Suppressor macrophage treated with lipopolysaccharide for 4 hours (primary cell): ENCODE measurements at regions not wholly inside any gene's neighbourhood (a gene's known extent, or its start where the extent isn't known, plus 50 kb on each side); places are given as distances from the start of the nearest gene placed in this dataset.

Experiments
- DNase-seq: peaks from one replicate; pipeline ENCODE4 v3.0.0-alpha.2; 2020

DNA sequence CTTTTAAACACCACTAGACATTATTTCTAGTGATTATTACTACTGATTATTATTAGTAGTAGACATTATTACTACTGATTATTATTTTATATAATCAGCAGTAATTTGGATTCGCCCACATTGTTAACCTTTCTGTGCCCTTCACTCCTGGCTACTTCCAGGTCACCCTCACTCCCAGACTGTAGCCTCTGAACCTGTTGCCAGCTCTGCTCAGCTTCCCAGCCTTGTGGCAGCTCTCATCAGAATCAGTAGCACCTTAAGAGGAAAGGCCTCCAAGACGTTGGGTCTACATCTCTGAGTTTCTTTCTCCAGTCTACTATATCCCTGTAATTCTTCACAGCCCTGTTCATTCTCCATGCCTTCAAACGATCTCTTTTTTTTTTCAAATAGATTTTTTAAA is 137.0 kb downstream of the KATNIP start:
- DNase-seq = no peak

DNA sequence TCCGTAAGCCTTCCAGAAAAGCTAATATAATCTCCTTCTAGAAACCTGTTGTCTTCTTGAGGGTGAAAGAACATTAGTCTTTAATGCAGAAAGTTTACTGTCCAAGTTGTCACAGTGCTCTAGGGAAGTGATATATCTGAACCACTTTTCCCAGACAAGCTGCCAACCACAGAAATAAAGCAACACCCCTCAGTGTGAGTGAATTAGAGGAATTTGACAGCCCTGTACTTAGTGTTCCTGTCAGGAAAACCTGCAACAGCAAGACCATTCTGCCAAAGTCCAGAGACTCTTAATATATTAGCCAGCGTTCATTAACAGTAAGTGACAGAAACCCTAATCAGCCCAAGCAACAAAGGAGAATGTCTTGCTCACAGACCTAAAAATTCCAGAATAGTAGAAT is 137.7 kb downstream of the KATNIP start:
- DNase-seq = no peak

DNA sequence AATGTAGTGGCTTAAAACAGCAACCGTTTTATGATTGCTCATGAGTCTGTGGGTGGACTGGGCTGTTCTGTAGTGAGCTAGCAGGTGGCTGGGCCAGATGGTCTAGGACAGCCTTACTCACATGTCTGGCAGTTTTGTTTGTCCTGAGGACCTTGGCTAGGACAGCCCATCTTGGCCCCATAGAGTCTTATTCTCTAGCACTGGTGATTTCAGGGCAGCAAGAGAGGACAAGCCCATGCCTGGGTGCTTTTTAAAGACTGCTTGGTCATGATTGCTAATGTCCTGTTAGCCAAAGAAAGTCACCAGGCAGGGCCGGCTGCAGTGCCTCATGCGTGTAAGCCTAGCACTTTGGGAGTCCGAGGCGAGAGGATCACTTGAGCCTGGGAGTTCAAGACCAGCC is 139.8 kb downstream of the KATNIP start:
- no peak for DNase-seq

DNA sequence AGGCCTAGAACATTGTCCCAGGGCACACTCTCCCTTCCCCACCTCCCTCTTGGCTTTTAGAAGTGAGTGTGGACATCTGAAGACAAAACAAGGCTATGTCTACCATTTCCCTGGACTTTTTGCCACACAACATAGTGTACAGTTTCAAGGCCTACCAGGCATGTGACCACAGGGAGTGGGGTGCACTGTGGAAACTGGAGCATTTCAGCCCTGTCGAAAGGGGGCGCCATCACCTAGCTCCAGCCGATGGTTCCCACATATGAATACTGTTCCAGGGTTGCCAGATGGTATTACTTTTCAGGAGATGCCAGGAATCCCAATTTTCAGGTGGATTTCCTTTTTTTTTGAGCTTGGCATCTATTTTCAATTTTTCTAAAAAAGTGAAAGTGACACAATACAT is 140.7 kb downstream of the KATNIP start:
- peak; percentile 43 for DNase-seq

DNA sequence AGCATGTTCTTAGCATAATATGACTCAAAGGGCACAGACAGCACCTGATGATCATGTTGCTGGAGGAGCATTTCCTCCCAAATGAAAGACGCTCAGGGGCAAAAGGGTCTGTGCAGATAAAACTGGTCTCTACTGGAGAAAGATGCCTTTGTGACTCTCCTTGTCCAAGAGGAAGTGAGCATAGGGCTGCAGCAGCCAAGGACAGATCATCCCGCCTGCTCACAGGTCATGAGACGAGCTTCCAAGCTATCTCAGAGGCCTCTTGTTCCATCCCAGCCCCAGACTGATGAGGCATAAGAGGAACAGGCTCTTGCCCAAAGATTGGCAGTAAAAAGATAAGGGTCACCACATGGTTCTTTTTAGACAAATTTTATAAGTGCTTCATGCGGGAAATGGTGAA is 141.8 kb downstream of the KATNIP start:
- peak; percentile 57 for DNase-seq

DNA sequence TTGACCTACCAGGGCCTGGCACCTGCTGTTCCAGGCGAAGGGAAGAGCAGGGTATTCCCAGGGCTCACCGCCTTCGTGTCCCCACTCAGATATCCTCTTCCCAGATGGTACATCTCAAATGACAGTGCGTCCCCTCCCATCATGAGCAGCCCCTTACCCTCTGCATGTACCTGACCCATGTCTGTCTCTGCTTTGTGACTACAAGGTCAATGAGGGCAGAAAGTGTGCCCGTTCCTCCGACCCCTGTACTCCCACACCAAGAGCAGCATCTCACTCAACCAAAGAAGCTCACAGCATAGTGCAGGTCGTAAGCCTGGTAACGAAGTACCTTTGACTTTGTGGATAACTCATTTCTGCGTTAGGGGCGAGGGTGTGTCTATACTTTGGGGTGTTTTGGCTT is 142.6 kb downstream of the KATNIP start:
- no peak for DNase-seq

DNA sequence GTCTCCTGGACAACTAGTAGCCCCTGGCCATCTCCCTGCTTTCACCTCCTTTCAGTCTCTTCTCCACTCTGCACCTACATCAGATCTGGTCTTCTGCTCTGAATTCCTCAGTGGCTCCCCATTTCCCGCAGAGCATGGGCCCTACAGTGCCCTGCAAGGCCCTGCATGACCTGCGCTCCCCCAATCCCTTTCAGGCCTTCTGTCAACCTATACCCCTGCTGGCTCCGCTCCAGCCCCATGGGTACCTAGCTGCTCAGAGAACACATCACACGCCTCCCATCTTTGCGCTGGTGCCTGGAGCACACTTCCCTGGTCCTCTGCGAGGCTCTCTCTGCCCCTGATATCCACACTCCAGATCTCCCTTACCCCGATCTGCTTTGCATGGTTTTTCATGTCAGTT is 145.2 kb downstream of the KATNIP start:
- DNase-seq = no peak

DNA sequence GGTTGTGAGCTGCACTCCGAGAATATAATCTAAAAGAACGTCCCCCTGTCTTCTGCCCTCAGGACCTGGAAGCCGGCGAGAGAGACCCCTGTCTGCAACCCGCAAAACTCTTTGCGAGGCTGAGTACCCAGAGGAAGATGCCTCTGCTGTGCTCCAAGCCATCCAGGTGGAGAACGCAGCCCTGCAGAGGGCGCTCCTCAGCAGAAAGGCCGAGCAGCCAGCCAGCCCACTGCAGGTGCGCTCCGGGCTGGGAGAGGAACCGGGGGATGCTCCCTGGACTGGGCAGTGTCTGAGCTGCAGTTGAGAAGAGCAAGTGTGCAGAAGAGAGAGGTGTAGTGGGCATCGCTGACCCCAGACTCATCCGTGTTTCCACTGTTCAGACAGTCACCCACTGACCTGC is 148.3 kb downstream of the KATNIP start:
- no peak for DNase-seq

DNA sequence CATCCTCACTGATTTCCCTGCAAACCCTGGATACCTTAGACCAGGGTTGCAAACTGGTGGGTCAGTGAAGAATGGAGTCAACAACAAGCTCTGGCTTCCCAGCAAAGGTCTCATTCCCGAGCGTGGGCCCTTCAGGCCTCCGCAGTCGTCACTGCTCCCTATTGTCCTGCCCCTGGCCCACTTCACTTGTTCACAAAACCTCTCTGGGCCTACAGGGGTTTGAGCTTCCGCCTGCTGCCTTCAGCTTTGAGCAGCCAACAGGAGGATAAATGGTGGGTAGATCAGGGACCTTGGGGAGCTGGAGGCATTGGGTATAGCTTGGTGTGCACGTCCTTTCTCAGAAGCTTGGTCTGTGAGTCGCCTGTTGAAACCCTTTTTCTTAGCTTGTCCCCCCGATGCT is 148.8 kb downstream of the KATNIP start:
- no peak for DNase-seq

DNA sequence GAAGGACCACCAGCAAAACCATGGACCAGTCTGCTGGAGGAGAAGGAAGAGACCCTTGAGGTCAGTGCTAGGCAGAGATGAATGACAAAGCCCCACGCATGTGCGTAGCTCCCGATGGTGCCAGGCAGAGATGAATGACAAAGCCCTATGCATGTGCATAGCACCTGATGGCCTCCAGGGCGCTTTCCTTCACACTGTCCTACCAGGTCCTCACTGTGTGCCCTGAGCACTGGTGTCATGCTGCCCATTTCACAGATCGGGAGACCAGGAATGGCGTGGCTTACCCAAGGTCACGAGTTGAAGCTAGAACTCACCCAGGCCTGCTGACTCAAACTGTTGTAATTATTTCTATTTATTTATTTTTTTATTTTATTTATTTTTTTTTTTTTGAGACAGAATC is 149.6 kb downstream of the KATNIP start:
- DNase-seq = no peak

DNA sequence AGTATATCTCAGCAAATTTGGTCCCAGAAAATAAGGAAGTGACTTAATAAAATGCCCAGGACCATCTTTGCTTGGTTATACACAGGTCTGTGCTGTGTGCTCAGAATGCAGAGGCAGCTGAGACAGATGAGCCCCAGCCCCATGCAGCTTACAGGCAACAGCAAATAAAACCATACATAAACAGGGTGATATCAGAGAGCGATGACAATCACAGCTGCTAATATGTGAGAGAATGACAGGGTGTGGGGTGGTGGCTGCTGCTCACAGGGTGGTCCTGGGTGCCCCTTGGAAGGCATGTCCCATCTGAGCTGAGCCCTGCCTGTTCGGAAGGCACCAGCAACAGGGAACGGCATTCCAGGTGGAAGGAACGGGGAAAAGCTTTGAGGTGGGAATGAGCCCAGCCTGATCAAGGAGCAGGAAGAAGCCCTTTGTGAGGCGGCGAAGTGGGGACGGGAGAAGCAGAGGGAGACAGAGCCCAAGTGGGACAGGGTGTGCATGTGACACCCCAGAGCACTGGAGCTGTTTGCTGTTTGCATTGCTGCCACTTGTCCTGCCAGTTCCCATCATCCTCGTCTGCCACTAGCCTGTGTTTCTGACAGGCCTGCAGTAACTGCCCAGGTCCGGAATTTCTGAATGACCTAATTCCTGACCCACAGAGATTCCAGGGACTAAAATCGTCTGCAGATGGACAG is 150.5 kb downstream of the KATNIP start:
- no peak for DNase-seq

DNA sequence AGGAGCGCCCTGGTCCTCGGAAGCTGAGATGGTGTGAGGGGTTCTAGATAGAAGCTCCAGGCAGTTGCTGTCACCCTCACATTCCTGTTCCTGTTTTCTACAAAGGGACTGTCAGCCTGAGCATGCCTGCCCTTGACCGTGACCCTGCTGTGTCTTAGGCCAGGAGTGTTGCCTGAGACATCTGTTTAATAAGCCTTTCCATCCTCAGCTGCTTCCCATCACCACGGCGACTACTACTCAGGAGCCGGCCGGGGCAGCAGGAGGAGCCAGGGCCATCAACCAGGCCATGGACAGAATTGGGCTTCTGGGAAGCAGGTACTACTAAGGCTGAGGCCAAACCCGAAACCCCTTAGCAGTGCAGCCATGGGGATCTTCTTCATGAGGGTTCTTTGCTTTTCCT is 151.4 kb downstream of the KATNIP start:
- DNase-seq = no peak

DNA sequence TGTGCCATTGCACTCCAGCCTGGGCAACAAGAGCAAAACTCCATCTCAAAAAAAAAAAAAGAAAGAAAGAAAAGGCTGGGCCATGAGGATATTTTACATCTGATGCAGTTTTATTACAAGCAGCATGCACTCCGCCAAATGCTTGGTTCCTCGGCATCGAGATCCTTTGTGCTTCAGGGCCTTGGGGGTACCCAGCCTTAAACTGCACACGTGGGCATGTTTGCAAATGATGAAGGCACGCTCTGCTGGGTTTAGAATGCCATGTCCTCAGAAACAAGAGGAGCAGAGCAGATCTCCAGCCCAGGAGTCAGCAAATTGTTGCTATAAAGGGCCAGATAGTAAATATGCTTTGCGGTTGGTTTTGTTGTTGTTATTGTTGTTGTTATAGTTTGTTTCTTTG is 153.2 kb downstream of the KATNIP start:
- DNase-seq = no peak

DNA sequence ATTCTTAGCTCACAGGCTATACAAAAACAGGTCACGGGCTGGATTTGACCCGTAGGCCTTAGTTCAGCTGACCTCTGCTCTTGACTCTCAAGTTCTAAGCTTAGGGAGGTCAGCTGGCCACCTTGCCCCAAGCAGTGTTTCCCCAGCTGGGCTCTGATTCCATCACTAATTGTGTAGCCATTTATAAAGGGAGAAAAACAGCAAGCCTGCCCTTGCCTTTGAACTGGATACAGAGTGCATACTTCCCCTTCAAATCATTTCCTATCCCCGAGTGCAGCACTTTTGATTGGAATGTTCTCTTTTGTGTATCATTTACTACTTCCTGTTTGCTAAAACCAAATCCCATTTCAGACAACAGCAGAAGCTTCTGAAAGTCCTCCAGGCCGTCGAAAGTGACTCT is 153.6 kb downstream of the KATNIP start:
- no peak for DNase-seq

DNA sequence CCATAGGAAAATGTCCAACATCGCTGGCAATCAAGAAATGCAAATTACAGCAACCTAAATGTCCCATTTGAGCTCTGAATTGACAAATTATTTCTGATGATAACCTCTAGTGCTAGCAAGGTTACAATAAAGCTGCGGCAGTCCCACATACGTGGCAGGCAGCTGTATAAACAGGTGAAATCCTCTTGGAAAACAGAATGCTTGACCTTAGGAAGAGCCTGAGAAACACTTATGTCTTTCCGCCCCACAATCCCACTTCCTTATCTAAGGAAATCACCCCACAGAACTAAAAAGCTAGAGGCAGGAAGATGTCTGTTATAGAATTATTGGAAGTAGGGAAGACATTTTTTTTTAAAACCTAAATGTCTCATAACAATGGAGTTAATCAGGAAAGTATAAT is 154.3 kb downstream of the KATNIP start:
- DNase-seq = no peak

DNA sequence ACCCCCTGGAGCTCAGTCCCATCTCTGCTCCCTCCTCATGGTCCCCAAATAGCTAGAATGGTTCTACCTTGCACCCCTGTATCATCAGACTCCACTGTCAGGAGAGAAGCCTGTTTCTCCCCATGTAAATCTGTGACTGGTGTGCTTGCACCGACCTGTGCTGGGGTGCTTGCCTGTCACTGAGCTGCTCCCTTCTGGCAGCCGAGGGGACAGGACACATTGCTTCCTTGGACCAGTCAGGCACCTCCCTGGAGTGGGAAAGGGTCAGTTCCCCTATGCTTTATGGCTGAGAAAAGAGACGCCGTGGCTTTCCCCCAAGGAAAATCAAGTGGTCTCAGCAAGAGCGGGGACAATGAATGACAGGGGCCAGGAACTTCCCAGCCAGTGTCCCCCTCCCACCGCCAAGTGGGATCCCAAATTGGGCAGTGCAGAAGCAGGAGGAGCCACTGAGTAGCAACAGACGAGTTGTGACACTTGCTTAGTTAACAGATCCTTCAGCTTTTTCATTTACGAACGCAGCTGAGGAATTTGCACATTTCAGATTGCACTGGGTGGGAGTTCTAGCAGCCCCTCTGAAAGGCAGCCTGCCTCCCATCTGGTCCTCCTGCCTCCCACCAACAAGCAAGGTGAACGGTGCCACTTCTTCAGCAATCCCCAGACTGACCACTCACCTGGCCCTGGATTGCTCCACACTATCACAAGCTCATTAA is 156.4 kb downstream of the KATNIP start:
- DNase-seq = no peak

DNA sequence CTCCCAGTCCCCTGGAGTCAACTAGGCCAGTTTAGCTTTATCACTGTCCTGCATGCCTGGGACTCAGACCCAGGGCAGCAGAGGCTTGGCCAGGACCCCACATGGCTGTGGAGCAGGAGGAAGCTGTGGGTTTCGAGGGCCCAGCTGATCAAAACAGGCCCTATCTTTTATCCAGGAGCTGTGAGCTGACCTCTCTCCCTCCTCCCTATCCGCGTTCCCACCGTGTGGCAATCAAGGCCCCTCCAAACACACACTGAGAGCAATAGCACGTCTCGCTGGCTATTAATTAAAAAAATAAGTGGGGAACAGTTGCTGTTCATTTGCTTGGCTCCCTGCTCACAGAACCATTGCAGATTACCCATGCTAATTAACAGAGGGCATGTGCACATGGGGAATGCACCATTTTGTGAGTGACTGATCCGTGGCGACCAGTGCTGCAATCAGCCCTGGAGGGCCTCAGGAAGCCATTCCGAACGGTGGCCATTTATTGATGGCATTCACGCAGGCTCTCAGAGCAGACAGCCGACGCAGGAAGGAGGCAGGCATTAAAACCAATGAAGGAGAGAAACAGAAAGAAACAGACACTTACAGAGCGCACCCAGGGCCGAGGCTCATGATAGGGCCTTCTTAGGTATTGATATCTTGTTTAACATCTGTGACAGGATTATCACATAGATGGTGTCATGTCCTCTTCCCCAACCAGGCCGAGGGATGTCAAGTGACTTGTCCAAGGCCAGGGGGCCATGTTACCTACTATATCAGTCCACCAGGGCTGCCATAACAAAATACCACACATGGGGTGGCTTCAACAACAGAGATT is 157.1 kb downstream of the KATNIP start:
- no peak for DNase-seq

DNA sequence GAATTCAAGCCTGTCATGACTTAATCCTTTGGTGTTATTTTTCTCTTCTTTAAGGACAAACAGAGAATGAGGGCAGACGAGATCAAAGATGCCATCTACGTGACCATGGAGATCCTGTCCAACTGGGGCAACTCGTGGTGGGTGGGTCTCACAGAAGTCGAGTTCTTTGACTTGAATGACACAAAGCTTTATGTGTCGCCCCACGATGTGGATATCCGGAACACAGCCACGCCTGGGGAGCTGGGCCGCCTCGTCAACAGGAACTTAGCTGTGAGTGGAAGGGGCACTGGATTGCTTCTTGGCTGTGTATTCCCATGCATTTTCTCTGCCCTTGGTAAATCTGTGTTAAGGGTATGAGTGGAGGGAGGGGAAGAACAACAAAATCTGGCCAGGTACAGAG is 158.7 kb downstream of the KATNIP start:
- DNase-seq = no peak

DNA sequence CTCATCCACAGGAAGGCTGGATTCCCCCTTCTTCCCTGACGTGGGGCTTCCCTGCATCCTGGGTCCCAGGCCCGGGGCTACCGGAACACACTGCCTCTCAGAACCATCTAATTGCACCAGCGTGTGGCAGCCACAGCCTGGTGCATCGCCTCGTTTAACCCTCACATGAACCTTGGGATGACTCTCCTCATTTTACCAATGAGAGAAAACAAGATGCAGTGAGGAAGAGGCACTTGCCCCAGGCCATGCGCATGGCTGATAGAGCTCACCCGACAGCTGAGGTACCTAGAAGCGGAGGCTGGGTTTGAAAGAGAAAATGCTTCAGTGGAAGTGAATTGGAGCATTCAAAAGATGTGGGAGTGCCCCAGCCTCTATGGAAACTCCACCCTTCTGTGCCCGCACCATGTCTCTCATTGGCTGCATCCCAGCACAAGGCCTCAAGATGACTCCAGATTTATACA is 162.3 kb downstream of the KATNIP start:
- no peak for DNase-seq

DNA sequence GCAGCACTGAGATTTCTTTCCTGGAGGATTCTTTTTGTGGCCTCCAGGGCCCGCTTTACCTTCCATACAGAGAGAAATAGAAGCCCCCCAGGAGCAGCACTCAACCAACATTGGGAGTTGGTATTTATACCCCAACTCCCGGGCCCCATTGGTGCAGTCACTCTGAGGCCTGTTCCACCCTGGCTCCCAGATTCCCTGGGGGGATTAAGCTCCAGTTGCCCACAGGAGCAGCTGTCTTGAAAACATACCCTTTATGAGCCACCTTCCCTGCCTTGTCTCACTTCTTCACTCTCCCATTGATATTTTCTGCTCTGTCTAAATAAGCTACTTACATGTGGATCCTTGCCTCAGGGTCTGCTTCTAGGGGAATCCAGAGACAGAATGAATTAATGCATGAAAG is 167.8 kb downstream of the KATNIP start:
- DNase-seq = no peak

DNA sequence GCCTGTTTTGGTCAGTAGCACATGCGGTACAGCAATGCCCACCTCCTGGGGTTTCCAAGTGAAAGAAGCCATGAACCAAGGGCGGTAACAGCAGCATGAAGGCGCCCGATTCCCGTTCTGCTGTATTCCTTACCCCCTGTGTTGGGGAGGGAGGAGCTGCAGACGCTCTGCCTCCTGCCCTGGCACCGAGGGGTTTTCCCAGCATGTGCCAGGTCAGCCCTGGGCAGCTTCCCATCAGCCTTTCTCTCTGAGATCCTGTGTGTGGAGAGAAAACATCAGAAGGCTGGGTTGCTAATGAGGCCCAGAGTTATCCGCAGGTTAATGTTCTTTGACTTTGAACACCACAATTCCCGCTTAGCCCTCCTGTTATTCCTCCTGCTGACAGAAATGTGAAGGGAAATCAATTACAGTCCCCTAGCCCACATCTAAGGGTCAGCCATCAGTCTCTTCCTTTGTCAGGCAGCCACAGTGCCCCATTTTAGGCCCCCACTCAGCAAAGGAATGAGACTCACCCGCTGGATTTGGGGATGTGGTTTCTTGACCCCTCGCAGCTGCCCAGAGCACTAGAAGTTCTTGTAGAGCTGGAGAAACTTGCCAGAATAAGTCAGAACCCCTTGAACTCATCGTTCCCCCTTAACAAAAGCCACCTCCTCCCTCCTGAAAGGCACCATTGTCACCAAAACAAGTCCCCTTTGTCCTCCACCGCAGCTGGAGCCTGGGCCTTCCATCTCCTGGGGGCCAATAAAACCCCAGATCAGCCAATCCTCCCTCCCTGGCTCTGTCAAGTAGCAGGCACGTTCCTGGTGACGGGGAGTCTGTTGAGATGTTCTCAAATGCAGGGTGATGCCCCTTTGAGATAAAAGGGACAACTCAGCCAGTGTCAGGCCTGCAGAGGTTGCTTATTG is 168.5 kb downstream of the KATNIP start:
- no peak for DNase-seq

DNA sequence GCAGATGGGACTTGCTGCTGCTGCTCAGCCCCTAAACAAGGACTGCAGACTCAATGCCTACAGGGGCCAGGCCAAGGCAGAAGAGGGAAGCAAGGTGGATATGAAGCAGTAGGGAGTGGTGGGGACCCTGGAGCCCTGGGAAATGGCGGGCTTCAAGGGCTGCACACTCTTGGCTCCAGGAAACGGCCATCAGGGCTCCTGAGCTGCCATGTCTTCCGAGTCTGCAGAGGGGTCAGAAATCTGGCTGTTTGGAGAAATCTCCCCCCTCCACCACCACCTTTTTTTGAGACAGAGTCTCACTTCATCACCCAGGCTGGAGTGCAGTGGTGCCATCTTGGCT is 169.1 kb downstream of the KATNIP start:
- DNase-seq = no peak
